CD4-positive, alpha-beta T cell treated with Interleukin-21 for 1 hour (primary cell): ENCODE measurements at regions not wholly inside any gene's neighbourhood (a gene's known extent, or its start where the extent isn't known, plus 50 kb on each side); places are given as distances from the start of the nearest gene placed in this dataset.

Source experiments
- DNase-seq: peaks from one replicate; pipeline ENCODE4 v3.0.0-alpha.2; 2020

- DNase-seq: no peak
Observed at GRCh38 chr2:120920454-120921148, 184.9 kb downstream of the GLI2 start.

DNA sequence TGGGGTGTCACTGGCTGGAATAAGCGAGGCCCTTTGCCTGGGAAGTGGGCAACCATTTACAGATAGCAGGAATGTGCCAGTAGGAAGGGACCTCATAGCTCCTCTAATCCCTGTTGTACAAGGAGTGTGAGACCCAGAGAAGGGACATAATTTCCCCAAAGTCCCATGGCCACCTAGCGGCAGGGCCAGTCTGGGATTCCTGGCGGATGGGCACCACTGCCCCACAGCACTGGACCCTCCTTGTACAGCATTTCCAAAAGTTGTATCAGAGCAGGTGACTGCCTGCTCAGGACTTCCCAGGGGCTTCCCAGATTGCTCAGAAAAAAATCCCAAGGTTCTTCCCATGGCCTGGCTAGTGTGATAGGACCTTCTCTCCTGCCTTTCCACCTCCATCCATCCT lies 185.8 kb downstream of the GLI2 start:
- no peak for DNase-seq

GRCh38 chr2:120922571-120923332 lies 187.1 kb downstream of the GLI2 start:
- no peak for DNase-seq

DNA sequence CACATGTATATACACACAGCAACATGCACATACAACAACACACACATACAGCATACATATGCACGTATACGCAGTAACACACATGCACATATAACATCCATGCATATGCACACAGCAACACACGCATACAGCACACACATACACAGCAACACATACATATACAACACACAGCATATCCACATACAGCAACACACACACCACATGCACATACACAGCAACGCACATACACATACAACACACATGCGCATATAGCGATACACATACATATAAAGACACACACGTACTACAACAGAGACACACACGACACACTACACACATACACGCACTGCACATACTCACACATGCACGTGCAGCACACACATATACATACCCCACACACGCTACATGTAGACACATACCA lies 187.8 kb downstream of the GLI2 start:
- no peak for DNase-seq

DNA sequence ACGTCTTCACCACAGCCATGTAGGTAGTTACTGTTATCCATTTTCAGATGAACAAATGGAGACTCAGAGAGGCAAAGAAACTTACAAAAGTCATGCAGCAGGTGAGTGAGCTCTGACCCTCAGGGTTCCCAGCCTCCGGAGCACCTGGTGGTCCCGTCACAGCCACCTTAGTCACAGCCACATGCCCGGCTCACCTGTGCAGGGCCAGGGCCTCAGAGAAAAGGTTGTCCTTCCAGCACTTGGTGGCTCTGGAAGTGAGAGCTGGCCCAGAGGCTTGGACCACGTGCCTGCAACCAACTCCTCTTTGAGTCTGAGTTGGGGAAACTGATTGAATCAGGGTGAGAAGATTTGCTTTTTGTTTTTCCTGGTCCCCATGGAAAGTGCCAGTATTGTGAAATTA lies 189.3 kb downstream of the GLI2 start:
- DNase-seq: no peak

DNA sequence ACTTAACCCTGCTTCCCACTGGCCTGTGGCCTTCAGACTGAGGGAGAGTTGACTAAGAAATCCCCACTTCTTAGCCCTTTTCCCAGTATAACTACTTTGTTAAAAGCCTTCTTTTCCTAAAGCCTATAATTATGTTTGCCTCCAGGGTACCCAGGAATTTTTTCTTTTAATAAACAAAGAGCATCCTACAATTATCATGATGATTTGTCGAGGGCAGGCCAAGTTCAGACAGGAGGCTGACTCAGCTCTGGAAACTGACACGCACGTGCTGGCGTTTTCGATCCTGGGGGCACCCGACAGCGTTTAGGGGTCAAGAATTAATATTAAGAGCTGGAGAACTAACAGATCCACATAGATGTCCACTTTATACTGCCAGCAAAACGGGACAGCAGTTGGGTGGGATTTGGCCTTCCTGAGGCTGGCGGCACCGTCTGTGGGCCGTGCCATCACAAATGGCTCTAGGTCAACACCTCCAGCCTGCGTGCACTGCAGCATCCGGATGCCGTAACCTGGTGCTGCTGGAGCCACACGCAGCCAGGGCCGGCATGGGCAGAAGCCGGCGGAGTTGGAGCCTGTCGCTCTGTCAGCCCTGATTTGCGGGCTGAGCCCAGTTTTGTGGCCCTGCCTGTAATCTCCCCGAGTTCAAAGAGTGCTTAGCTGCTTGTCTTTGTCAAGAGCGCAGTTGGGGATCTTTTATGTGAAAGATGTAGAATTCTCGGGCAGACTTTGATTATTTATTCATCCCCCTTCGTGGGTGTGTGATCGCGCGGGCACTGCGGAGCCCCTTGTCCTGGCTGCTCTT lies 191.0 kb downstream of the GLI2 start:
- DNase-seq: no peak

DNA sequence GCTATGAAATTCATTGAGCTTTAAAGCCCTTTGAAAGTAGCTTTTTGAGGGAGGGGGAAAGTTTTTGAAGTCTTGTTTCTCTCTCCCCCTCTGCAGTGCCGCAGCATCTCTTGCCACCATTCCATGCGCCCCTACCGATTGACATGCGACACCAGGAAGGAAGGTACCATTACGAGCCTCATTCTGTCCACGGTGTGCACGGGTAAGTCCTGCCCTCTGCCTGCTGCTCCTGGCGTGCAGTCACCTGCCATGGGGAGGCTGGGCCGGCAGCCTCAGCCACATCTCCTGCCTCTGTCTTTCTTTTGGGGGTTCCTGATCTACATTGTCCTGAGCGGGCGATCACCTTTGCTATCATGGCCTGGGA lies 191.6 kb downstream of the GLI2 start:
- DNase-seq: no peak

DNA sequence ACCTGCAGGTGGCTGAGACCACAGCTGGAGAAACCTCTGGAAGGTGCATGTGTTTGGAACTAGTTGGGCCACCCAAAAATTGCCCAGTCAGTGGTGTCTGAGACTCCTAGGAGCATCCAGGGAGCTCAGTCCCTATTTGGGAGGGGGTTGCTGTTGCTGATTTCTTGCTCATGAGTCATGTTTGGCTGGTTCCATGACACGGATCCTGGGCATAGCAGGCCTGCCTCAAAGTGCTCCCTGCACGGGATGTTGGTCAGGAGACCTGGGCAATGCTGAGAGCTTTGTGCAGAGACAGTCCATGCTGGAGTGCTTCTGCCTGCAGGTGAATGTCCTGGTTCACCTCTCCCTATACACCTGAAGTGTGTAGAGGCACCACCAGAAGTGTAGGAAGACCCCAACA lies 194.2 kb downstream of the GLI2 start:
- no peak for DNase-seq

DNA sequence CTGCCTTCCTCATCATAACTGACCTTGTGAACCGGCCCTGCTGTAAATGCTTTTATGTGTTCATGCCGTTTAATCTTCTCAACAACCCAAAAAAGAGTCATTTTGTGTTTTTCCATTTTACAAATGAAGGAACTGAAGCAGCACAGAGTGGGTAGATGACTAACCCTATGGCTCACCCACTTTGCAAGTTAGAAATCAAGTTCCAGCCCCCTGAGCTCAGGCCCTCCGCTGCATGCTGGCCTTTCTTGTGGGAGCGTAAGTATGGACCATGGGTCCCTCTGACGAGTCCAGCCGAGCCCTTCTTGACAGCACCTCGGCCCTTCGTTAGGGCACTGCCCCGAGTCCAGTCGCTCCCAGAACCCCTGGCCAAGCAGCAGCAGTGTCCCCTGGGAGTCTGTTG lies 194.6 kb downstream of the GLI2 start:
- no peak for DNase-seq

DNA sequence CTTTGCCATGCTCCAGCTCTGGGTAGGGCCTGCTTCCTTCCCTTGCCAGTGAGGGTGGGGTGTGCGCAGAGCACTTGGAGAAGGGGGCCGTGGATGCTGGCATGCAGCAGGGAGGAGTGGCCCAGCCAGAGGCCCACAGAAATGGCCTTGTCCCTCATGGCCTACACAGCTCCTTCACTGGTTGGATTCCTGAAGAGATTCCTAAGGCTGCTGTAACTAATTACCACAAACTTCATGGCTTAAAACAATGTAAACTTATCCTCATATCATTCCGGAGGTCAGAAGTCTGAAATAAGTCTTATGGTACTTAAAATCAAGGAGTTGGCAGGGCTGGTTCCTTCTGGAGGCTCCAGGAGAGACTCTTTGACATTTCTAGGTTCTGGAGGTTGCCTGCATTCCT lies 195.2 kb downstream of the GLI2 start:
- no peak for DNase-seq

- no peak for DNase-seq
Observed at GRCh38 chr2:120932472-120932871, 196.8 kb downstream of the GLI2 start.

GRCh38 chr2:120932881-120933280 lies 197.2 kb downstream of the GLI2 start:
- DNase-seq: no peak

- DNase-seq: no peak
Observed at GRCh38 chr2:120933693-120934573, 198.3 kb downstream of the GLI2 start.

GRCh38 chr2:120934574-120935338 lies 199.1 kb downstream of the GLI2 start:
- DNase-seq: no peak

DNA sequence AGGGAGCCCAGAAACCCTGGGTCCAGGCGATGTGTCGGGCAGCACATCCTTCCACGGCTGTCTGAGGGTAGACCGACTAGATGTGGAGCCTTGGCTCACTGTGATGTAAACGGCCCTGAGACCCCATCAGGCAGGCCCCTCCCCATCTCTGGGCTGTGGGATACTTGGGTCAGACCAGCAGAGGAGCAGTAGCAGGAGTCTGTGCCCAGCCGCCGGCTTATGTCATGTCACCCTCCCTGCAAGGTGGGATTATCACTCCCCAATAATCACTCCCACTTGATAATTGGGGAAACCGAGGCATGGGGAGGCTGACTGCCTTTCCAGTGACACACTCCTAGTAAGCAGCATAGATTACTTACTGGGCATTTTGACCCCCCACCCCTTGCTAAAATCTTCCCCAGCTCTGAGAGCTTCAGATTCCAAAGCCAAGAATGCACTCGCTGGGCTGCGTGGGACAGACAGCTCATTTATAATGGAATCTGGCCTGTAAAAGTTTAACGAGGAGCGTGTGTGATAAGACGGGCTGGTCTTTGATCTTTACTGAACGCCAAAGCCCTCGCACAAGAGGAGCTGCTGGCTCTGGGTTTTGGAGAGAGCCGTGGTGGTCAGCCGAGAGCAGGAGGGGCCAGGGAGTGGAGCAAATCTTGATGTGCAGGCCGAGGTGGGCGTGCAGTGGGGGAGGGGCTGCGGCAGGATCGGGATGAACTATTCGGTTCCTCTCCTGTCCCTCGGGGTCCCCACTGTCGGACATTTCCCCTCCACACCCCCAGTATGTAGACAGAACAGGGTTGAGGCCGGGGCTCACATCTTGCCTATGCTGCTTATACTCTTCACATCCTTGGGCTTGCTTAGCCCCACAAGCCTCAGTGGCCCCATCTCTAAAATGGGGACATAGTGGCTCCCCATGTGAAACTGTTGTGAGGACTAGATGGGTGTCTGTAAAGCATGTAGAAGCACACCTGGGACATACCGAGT lies 200.0 kb downstream of the GLI2 start:
- DNase-seq: no peak

GRCh38 chr2:120936476-120937334 lies 201.0 kb downstream of the GLI2 start:
- DNase-seq: no peak

GRCh38 chr2:120937686-120938044 lies 202.0 kb downstream of the GLI2 start:
- no peak for DNase-seq

DNA sequence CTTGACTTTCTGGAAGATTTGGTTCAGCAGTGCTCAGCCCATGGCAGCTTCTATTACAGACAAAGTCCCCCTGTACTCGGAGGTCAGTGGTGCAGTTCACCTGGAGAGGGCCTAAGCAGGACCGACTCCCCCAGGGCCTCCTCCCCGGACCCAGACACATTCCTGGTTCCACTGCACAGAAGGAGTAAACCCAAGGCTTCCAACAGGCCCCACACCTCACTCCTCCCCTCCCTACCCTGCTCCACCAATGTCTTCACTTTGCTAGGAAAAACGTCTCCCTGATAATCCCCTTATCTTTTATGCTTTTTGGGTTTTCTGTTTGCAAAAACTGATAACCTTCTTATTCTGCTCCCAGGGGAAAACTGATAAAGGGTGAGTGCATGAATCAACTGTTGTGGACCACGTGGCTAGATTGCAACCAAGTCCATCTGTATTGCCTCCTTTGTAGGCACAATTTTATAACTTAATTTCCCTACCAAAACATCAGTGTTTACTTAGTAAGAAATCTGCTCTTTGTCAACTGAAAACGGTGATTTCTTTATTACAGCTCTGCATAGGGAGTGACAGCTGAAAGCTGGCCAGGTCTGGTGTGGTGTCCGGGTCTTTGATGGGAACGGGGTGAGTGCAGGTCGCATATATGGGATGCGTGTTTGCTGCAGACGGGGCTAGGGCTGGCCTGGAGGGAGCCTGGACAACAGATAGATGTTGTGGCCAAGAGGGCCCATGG lies 202.5 kb downstream of the GLI2 start:
- DNase-seq: no peak
